ENCODE measurements at regions not wholly inside any gene's neighbourhood (a gene's known extent, or its start where the extent isn't known, plus 50 kb on each side); places are given as distances from the start of the nearest gene placed in this dataset.

GRCh38 chr21:16404776-16405175 is 675.0 kb downstream of the USP25 start:
- H2AFZ ChIP-seq (ENCODE audit: low read length) = no peak overlapping the region
- H3K27ac ChIP-seq (replicated peaks; ENCODE audit: low read length) = no peak overlapping the region
- H3K9ac ChIP-seq (ENCODE audit: low read depth, low read length, poor library complexity) = no peak overlapping the region
- no peak overlapping the region for H3K4me3 ChIP-seq (ENCODE audit: low read length in 2 of 2)
- H4K91ac ChIP-seq (ENCODE audit: low read depth, low read length, poor library complexity) = no peak overlapping the region
- no peak overlapping the region for H3K4ac ChIP-seq (ENCODE audit: low read length)
- no peak overlapping the region for H3K23ac ChIP-seq (ENCODE audit: low read depth, low read length, poor library complexity)
- no peak overlapping the region for H2AK5ac ChIP-seq (ENCODE audit: low read depth, low read length)
- H3K18ac ChIP-seq (ENCODE audit: low read length) = no peak overlapping the region
- no peaks in the 10 kb centered on the region for H3K4me1 ChIP-seq (ENCODE audit: control insufficient read depth in 2 of 2, insufficient read depth in 1 of 2, low read depth in 1 of 2, low read length in 2 of 2)
- H2BK120ac ChIP-seq (ENCODE audit: low read depth, low read length) = no peak overlapping the region
- DNase-seq (ENCODE audit: low spot score) = no peak
- no CpG with 5 or more reads among the region's 1 CpG for WGBS, 2 donors (ENCODE audit: extremely low coverage in 2 of 2, insufficient read length in 2 of 2, insufficient replicate concordance in 1 of 2)
- H3K79me1 ChIP-seq (ENCODE audit: low read depth, low read length) = no peaks in the 10 kb centered on the region
- H2BK15ac ChIP-seq (ENCODE audit: low read length) = no peak overlapping the region
- H3K4me2 ChIP-seq (ENCODE audit: insufficient read depth, low read length, poor library complexity, severe bottlenecking) = no peak overlapping the region
- H3K27me3 ChIP-seq (ENCODE audit: control insufficient read depth in 3 of 3, insufficient read depth in 3 of 3, low read depth in 1 of 3, low read length in 3 of 3) = no peaks in the 10 kb centered on the region
- H3K14ac ChIP-seq (ENCODE audit: low read length) = no peak overlapping the region
- no peak overlapping the region for H2BK5ac ChIP-seq (ENCODE audit: low read length)
- H4K8ac ChIP-seq (ENCODE audit: low read depth, low read length) = no peak overlapping the region
- H3K36me3 ChIP-seq (replicated peaks in 1 of 2; ENCODE audit: control insufficient read depth in 2 of 2, insufficient read depth in 2 of 2, low read length in 2 of 2) = peaks cover 0 to 4% of the 10 kb centered on the region in 2 donors
- H2BK12ac ChIP-seq (ENCODE audit: low read length) = no peak overlapping the region
- peaks cover 0 to 3% of the 10 kb centered on the region in 2 donors for H3K9me3 ChIP-seq (replicated peaks in 1 of 2; ENCODE audit: control insufficient read depth in 2 of 2, insufficient read depth in 1 of 2, low read depth in 1 of 2, low read length in 2 of 2)

GRCh38 chr21:16406355-16406754 is 676.6 kb downstream of the USP25 start:
- H3K4ac ChIP-seq (ENCODE audit: low read length) = no peak overlapping the region
- no peaks in the 10 kb centered on the region for H3K9me3 ChIP-seq (replicated peaks in 1 of 2; ENCODE audit: control insufficient read depth in 2 of 2, insufficient read depth in 1 of 2, low read depth in 1 of 2, low read length in 2 of 2)
- H3K4me1 ChIP-seq (ENCODE audit: control insufficient read depth in 2 of 2, insufficient read depth in 1 of 2, low read depth in 1 of 2, low read length in 2 of 2) = no peaks in the 10 kb centered on the region
- no peak for DNase-seq (ENCODE audit: low spot score)
- H3K27me3 ChIP-seq (ENCODE audit: control insufficient read depth in 3 of 3, insufficient read depth in 3 of 3, low read depth in 1 of 3, low read length in 3 of 3) = no peaks in the 10 kb centered on the region
- no peak overlapping the region for H2BK5ac ChIP-seq (ENCODE audit: low read length)
- no peak overlapping the region for H2BK120ac ChIP-seq (ENCODE audit: low read depth, low read length)
- no peak overlapping the region for H2AK5ac ChIP-seq (ENCODE audit: low read depth, low read length)
- no peaks in the 10 kb centered on the region for H3K79me1 ChIP-seq (ENCODE audit: low read depth, low read length)
- H2BK15ac ChIP-seq (ENCODE audit: low read length) = no peak overlapping the region
- H4K91ac ChIP-seq (ENCODE audit: low read depth, low read length, poor library complexity) = no peak overlapping the region
- H3K18ac ChIP-seq (ENCODE audit: low read length) = no peak overlapping the region
- no peak overlapping the region for H3K4me3 ChIP-seq (ENCODE audit: low read length in 2 of 2)
- no peak overlapping the region for H4K8ac ChIP-seq (ENCODE audit: low read depth, low read length)
- H3K14ac ChIP-seq (ENCODE audit: low read length) = no peak overlapping the region
- no peak overlapping the region for H3K27ac ChIP-seq (replicated peaks; ENCODE audit: low read length)
- peaks cover 0 to 4% of the 10 kb centered on the region in 2 donors for H3K36me3 ChIP-seq (replicated peaks in 1 of 2; ENCODE audit: control insufficient read depth in 2 of 2, insufficient read depth in 2 of 2, low read length in 2 of 2)
- no CpG with 5 or more reads among the region's 2 CpGs for WGBS, 2 donors (ENCODE audit: extremely low coverage in 2 of 2, insufficient read length in 2 of 2, insufficient replicate concordance in 1 of 2)
- H2AFZ ChIP-seq (ENCODE audit: low read length) = no peak overlapping the region
- H3K9ac ChIP-seq (ENCODE audit: low read depth, low read length, poor library complexity) = no peak overlapping the region
- H3K4me2 ChIP-seq (ENCODE audit: insufficient read depth, low read length, poor library complexity, severe bottlenecking) = no peak overlapping the region
- no peak overlapping the region for H3K23ac ChIP-seq (ENCODE audit: low read depth, low read length, poor library complexity)
- no peak overlapping the region for H2BK12ac ChIP-seq (ENCODE audit: low read length)

- Histone ChIP-seq H3K27me3 (ENCODE audit: control insufficient read depth in 3 of 3, insufficient read depth in 3 of 3, low read depth in 1 of 3, low read length in 3 of 3) (no peaks in the 10 kb centered on the region), H3K4ac (ENCODE audit: low read length) (no peak overlapping the region), H3K4me1 (ENCODE audit: control insufficient read depth in 2 of 2, insufficient read depth in 1 of 2, low read depth in 1 of 2, low read length in 2 of 2) (no peaks in the 10 kb centered on the region), H3K4me3 (ENCODE audit: low read length in 2 of 2) (no peak overlapping the region), H2BK12ac (ENCODE audit: low read length) (no peak overlapping the region), H3K14ac (ENCODE audit: low read length) (no peak overlapping the region), H2BK15ac (ENCODE audit: low read length) (no peak overlapping the region), H3K4me2 (ENCODE audit: insufficient read depth, low read length, poor library complexity, severe bottlenecking) (no peak overlapping the region), H3K9me3 (replicated peaks in 1 of 2; ENCODE audit: control insufficient read depth in 2 of 2, insufficient read depth in 1 of 2, low read depth in 1 of 2, low read length in 2 of 2) (no peaks in the 10 kb centered on the region), H3K27ac (replicated peaks; ENCODE audit: low read length) (no peak overlapping the region), H4K91ac (ENCODE audit: low read depth, low read length, poor library complexity) (no peak overlapping the region), H2BK120ac (ENCODE audit: low read depth, low read length) (no peak overlapping the region), H3K18ac (ENCODE audit: low read length) (no peak overlapping the region), H3K36me3 (replicated peaks in 1 of 2; ENCODE audit: control insufficient read depth in 2 of 2, insufficient read depth in 2 of 2, low read length in 2 of 2) (peaks cover 0 to 4% of the 10 kb centered on the region in 2 donors), H2AK5ac (ENCODE audit: low read depth, low read length) (no peak overlapping the region), H2BK5ac (ENCODE audit: low read length) (no peak overlapping the region), H4K8ac (ENCODE audit: low read depth, low read length) (no peak overlapping the region), H3K79me1 (ENCODE audit: low read depth, low read length) (no peaks in the 10 kb centered on the region), H3K9ac (ENCODE audit: low read depth, low read length, poor library complexity) (no peak overlapping the region), H3K23ac (ENCODE audit: low read depth, low read length, poor library complexity) (no peak overlapping the region), H2AFZ (ENCODE audit: low read length) (no peak overlapping the region)
- no peak for DNase-seq (ENCODE audit: low spot score)
- WGBS, 2 donors (ENCODE audit: extremely low coverage in 2 of 2, insufficient read length in 2 of 2, insufficient replicate concordance in 1 of 2) = no CpG with 5 or more reads among the region's 1 CpG
Observed at GRCh38 chr21:16407403-16408240, 677.8 kb downstream of the USP25 start.

GRCh38 chr21:16408280-16408679 is 678.5 kb downstream of the USP25 start:
- no peak overlapping the region for H2BK5ac ChIP-seq (ENCODE audit: low read length)
- H2BK120ac ChIP-seq (ENCODE audit: low read depth, low read length) = no peak overlapping the region
- H3K27me3 ChIP-seq (ENCODE audit: control insufficient read depth in 3 of 3, insufficient read depth in 3 of 3, low read depth in 1 of 3, low read length in 3 of 3) = no peaks in the 10 kb centered on the region
- no peaks in the 10 kb centered on the region for H3K79me1 ChIP-seq (ENCODE audit: low read depth, low read length)
- no peaks in the 10 kb centered on the region for H3K4me1 ChIP-seq (ENCODE audit: control insufficient read depth in 2 of 2, insufficient read depth in 1 of 2, low read depth in 1 of 2, low read length in 2 of 2)
- no CpG with 5 or more reads among the region's 2 CpGs for WGBS, 2 donors (ENCODE audit: extremely low coverage in 2 of 2, insufficient read length in 2 of 2, insufficient replicate concordance in 1 of 2)
- H3K4me3 ChIP-seq (ENCODE audit: low read length in 2 of 2) = no peak overlapping the region
- no peak overlapping the region for H4K91ac ChIP-seq (ENCODE audit: low read depth, low read length, poor library complexity)
- no peak overlapping the region for H3K14ac ChIP-seq (ENCODE audit: low read length)
- H3K18ac ChIP-seq (ENCODE audit: low read length) = no peak overlapping the region
- H2AFZ ChIP-seq (ENCODE audit: low read length) = no peak overlapping the region
- no peak overlapping the region for H3K4me2 ChIP-seq (ENCODE audit: insufficient read depth, low read length, poor library complexity, severe bottlenecking)
- no peak overlapping the region for H4K8ac ChIP-seq (ENCODE audit: low read depth, low read length)
- H2AK5ac ChIP-seq (ENCODE audit: low read depth, low read length) = no peak overlapping the region
- no peak for DNase-seq (ENCODE audit: low spot score)
- H3K9ac ChIP-seq (ENCODE audit: low read depth, low read length, poor library complexity) = no peak overlapping the region
- no peak overlapping the region for H2BK15ac ChIP-seq (ENCODE audit: low read length)
- no peak overlapping the region for H2BK12ac ChIP-seq (ENCODE audit: low read length)
- no peak overlapping the region for H3K27ac ChIP-seq (replicated peaks; ENCODE audit: low read length)
- H3K4ac ChIP-seq (ENCODE audit: low read length) = no peak overlapping the region
- H3K9me3 ChIP-seq (replicated peaks in 1 of 2; ENCODE audit: control insufficient read depth in 2 of 2, insufficient read depth in 1 of 2, low read depth in 1 of 2, low read length in 2 of 2) = no peaks in the 10 kb centered on the region
- no peak overlapping the region for H3K23ac ChIP-seq (ENCODE audit: low read depth, low read length, poor library complexity)
- peaks cover 0 to 4% of the 10 kb centered on the region in 2 donors for H3K36me3 ChIP-seq (replicated peaks in 1 of 2; ENCODE audit: control insufficient read depth in 2 of 2, insufficient read depth in 2 of 2, low read length in 2 of 2)

Data from neuronal stem cell (in vitro differentiated cells).